ENCODE measurements at regions not wholly inside any gene's neighbourhood (a gene's known extent, or its start where the extent isn't known, plus 50 kb on each side); places are given as distances from the start of the nearest gene placed in this dataset.
A peak's percentile ranks its signal among the peaks of the same experiment; 100 is the strongest.
"Not testable (repeated sequence)": the region's sequence is repeated elsewhere in the genome, so short reads cannot be mapped to it uniquely, and the experiment has no call there.

DNA sequence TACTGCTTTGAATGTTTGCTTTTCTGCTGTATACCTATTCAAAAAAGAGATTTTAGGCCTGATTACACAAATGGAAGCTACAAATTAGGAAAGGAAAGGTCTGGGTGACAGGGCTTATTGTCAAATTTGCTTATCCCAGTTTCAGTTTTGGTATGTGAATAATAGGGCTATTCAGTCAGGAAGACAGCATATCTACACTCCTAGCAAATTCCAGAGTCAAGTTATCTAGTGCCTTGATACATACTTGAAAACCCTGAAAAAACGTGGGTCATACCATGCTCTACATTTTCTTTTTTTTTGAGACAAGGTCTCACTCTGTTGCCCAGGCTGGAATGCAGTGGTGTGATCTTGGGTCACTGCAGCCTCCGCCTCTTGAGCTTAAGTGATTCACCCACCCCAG lies 59.2 kb upstream of the CCDC180 start:
- not testable (repeated sequence) for DNase-seq (ENCODE audit: low read depth in 2 of 2)

DNA sequence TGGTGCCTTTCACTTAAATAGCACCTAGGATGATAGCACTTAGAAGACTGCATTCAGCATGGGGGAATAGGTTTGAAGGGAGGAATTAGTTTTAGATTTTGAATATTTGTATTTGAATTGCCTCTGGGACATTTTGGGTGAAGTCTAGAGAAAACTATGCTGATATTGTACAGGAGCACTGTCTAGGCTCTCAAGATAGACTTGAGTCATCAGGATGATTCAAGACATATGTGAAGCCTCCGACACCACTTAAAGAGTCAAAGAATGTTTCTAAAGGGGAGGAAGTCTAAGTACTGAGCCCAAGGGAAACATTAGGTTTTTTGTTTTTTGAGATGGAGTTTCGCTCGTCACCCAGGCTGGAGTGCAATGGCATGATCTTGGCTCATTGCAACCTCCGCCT lies 63.9 kb upstream of the CCDC180 start:
- no peak for DNase-seq (ENCODE audit: low read depth in 2 of 2)

DNA sequence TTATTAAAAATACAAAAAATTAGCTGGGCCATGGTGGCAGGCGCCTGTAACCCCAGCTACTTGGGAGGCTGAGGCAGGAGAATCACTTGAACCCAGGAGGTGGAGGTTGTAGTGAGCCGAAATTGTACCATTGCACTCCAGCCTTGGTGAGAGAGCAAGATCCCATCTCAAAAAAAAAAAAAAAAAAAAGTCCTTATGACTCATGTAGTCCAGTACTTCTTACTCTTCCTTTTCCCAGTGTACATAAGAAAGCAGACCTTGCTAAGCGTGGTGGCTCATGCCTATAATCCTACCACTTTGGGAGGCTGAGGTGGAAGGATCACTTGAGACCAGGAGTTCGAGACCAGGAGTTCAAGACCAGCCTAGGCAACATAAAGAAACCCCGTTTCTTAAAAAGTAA lies 66.0 kb upstream of the CCDC180 start:
- DNase-seq (ENCODE audit: low read depth in 2 of 2) = not testable (repeated sequence)

DNA sequence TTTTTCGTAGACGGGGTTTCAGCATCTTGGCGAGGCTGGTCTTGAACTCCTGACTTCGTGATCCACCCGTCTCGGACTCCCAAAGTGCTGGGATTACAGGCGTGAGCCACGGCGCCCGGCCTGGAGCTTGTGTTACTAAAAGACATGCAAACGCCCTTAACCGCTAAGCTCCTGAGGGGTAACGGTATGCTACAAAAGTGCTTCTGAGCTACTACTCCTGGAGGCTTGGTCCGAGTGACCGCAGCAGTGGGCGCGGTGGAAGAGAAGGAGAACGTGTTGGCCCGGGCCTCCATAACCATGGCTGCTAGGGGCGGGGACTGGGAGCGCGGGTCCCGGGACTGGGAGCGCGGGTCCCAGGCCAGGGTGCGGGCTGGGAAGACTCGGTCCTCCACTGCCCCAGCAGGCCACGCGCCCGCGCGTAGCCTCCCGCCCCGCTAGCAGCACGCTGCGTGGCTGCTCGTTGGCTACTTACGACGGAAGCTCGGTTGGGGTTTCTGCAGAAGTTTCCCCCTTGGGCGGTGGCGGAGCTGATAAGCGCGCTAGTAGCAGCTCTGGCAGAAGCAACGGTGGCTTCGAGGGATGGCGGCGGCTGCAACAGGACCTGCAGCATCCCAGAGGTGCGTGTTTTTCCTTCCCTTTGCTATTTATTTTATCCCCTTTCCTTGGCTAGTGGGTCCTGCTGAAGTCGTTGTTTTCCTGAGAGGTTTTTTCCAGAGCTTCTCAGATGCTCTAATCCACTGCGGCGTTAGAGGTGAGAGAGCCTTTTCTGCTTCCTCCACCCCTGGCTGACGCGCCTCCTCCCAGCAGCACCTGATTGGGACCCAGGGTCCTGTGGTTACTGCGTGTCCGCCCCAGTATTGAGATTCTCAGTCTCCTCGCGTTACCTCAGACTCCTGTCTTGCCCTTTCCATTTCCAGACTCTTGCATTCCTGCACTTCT lies 69.2 kb upstream of the CCDC180 start:
- peak; percentile 47 to 48 for DNase-seq (ENCODE audit: low read depth in 2 of 2)

DNA sequence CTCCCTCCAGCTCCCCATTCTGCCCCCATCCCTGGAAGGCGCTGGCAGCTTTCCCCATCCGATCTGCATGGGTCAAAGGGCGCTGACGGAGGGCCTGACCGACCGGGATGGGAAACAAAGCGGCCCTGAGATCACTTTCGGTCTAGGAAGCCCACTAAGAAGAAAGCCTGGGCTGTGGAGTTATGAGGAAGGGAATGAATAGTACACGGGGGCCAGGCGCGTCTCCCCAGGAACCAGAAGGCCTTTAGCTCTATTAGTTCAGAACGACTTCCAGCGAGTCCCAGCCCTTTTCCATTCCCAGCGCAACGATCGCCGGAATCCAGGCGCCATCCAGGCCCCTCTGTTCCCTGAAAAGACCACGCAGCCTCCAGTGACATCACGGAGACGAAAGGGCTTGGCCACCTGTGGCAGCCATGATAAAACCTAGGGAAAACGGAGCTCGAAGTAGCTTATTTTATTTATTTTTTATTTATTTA lies 70.1 kb upstream of the CCDC180 start:
- no peak for DNase-seq (ENCODE audit: low read depth in 2 of 2)

DNA sequence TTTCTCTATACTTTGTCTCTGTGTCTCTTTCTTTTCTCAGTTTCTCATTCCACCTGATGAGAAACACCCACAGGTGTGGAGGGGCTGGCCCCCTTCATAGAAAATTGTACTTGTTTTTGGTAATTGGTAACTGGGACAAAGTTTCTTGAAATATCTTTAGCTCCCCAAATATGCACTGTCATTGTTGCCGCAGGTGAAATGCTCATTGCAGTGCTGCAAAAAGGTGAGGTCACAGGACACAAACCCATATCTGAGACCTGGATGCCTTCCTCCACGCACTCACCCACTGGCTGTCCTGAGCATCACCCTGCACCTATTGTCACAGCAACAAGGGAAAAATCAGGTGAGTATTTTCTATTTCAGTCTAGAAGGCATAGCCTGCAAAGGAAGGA lies 74.5 kb upstream of the CCDC180 start:
- DNase-seq (ENCODE audit: low read depth in 2 of 2) = not testable (repeated sequence)

- not testable (repeated sequence) for DNase-seq (ENCODE audit: low read depth in 2 of 2)
Measured at GRCh38 chr9:97232060-97233008, 75.1 kb upstream of the CCDC180 start.

DNA sequence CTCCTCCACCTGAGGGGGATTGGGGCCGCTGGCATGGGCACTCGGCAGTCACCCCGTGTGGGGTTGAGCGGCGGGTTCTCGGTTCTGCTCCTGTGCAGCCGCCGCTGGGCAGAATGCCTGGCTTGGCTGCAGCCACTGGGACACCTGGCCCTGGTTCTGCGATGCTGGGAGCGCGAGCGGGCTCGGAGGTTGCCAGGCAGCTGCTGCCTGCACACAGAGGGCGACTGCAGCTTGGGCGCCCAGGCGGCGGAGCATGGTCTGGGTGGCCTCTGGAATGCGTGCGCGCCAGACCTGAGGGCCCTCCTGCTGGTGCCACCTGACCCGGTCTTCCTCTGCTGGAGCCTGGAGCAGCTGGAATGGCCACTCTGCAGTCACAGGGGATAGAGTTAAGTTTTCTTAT lies 85.1 kb upstream of the CCDC180 start:
- not testable (repeated sequence) for DNase-seq (ENCODE audit: low read depth in 2 of 2)

DNA sequence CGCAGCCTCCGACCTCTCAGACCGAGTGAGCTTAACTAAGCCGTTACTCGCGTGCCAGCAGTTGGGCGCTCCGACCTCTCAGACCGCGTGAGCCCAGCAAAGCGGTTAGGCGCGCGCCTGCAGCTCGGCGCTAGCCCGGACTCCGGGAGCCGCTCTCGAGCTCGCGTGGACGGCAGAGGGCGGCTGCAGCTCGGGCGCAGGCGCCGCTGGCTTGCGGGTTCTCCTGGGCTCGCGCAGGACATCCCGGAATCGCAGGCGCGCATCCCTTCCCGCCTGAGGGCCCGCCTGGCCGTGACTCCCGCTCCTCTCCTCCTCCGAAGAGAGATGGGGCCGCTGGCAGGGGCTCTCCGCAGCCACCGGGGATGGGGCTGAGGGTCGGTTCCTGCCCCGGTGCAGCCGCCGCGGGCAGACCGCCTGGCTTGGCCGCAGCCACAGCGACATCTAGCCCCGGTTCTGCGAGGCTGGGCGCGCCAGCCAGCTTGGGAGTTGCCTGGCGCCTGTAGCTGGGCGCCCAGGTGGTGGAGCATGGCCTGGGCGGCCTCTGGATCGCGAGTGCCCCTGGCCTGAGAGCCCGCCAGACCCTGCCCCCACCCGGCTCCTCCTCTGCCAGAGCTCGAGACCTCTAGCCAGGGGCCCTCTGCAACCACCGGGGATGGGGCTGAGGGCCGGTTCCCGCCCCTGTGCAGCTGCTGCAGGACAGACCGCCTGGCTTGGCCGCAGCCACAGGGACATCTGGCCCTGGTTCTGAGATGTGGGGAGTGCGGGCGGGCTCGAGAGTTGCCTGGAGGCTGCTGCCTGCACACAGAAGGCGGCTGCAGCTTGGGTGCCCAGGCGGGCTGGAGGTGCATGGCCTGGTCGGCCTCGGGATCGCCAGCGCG lies 85.7 kb upstream of the CCDC180 start:
- DNase-seq (ENCODE audit: low read depth in 2 of 2) = peak in 1 of 2 donors; percentile 26

DNA sequence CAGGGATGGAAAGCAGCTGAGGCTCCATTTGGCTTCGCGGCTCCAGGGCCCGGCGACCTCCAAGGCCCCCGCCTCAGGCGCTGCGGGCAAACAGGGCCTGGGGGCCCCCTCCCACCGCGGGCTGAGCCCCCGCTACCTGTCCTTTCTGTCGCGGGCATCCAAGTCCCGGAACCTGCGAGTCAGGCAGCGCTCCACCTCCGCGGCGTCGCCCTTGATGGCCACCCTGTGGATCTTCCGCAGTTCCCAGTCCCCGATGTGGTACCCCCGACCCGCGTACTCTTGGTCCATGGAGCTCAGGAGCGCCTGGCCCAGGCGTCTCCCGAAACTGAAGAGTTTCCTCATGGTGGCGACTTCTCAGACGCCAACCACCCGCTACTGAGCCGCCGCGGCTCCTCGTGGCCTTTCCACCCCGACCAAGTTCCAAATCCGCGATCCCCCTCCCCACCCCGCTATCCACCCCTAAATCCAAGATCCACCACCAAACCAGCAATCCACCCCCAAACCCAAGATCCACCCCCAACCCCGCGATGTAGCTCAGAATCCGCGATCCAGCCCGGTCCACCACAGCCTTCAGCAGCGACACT lies 86.5 kb upstream of the CCDC180 start:
- no peak for DNase-seq (ENCODE audit: low read depth in 2 of 2)

DNA sequence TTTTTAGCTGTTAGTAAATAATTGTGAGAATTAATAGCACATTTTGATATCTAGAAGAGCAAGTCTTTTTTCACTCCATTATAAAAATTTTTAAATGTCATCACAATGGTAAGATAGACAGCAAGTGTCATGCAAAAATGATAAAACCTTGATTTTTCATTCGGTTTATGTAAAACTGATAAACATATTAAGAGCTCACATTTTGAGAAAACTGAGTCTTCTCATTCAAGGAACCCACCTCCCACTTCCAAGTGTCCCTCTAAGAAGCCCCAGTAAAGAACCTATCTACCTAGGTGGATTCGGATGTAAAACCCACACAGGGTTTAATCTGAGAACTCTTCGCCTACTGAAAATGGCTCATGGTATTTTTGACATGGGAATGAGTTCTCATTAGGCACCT lies 87.1 kb upstream of the CCDC180 start:
- not testable (repeated sequence) for DNase-seq (ENCODE audit: low read depth in 2 of 2)

GRCh38 chr9:97219443-97220140 lies 87.9 kb upstream of the CCDC180 start:
- not testable (repeated sequence) for DNase-seq (ENCODE audit: low read depth in 2 of 2)

GRCh38 chr9:97215127-97215526 lies 92.3 kb upstream of the CCDC180 start:
- not testable (repeated sequence) for DNase-seq (ENCODE audit: low read depth in 2 of 2)

DNA sequence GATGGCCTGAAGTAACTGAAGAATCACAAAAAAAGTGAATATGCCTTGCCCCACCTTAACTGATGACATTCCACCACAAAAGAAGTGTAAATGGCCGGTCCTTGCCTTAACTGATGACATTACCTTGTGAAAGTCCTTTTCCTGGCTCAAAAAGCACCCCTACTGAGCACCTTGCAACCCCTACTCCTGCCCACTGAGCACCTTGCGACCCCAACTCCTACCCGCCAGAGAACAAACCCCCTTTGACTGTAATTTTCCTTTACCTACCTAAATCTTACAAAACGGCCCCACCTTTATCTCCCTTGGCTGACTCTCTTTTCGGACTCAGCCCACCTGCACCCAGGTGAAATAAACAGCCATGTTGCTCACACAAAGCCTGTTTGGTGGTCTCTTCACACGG lies 92.9 kb upstream of the CCDC180 start:
- DNase-seq (ENCODE audit: low read depth in 2 of 2) = not testable (repeated sequence)

GRCh38 chr9:97199683-97200082 lies 107.8 kb upstream of the CCDC180 start:
- not testable (repeated sequence) for DNase-seq (ENCODE audit: low read depth in 2 of 2)

DNA sequence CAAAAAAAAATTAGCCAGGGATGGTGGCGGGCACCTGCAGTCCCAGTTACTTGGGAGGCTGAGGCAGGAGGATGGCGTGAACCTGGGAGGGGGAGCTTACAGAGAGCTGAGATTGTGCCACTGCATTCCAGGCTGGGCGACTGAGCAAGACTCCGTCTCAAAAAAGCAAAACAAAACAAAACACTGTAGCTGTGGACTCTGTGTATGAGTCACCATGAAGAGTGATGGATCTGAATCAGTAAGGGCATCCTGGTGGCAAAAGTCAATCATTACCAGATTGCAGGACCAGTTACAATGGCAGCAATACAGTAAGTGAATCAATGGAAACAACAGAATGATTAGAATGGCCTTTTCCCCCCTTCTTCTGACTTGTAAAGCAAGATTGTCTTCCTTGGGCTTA lies 113.7 kb upstream of the CCDC180 start:
- DNase-seq (ENCODE audit: low read depth in 2 of 2) = not testable (repeated sequence)

DNA sequence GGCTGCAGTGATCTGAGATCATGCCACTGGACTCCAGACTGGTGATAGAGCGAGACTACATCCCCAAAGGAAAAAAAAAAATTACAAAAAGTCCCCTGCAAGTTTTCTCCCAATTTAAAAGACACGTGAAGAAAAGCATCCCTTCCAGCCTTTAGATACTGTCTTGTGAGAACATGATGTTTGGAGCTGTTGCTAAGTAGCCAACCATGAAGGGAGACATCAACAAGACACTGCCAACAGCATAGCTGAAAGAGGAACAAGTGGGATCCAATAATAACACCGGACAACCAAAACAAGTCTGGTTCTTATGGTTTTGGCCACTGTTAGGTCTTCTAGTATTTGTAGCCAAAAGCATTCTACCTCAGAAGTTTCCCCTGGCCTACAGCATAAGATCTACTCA lies 118.9 kb upstream of the CCDC180 start:
- no peak for DNase-seq (ENCODE audit: low read depth in 2 of 2)

DNA sequence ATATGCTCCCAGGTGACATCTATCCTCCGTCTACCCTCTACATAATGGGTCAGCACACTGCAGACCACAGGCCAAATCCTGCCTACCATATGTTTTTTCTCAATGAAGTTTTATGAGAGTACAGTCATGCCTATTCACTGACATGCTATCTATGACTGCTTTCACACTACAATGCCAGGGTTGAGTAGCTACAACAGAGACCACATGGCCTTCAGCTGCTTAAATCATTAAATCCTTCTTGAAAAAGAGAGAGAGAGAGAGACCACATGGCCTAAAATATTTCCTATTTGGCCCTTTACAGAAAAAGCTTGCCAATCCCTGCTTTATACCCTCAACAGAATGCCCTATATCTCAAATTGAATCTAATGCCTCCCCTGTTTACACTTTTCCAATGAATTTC lies 119.8 kb upstream of the CCDC180 start:
- not testable (repeated sequence) for DNase-seq (ENCODE audit: low read depth in 2 of 2)

GRCh38 chr9:97186493-97186892 lies 121.0 kb upstream of the CCDC180 start:
- DNase-seq (ENCODE audit: low read depth in 2 of 2) = no peak

- not testable (repeated sequence) for DNase-seq (ENCODE audit: low read depth in 2 of 2)
Measured at GRCh38 chr9:97182532-97182931, 124.9 kb upstream of the CCDC180 start.
